AG04450 (cell line): ENCODE measurements at regions not wholly inside any gene's neighbourhood (a gene's known extent, or its start where the extent isn't known, plus 50 kb on each side); places are given as distances from the start of the nearest gene placed in this dataset.

ENCODE experiments used
- CTCF ChIA-PET: fragments of 300-600, 350-600 bp; formaldehyde crosslinking; extraction: SDS; loops from one replicate; lab custom pipeline; 2022; ENCODE audit warnings: antibody characterized with exemption, inconsistent platforms; lab: Charles Lee
- POLR2A ChIA-PET: fragments of 350-600 bp; formaldehyde crosslinking; extraction: SDS; loops from one replicate; lab custom pipeline; 2021; ENCODE audit warnings: antibody characterized with exemption, inconsistent platforms; lab: Yijun Ruan, JAX
- DNase-seq: peaks from one replicate; pipeline ENCODE4 v3.0.0-alpha.2; 2011; ENCODE audit warnings: low read depth, low spot score
- H3K27ac ChIP-seq: one replicate; pipeline ENCODE4 v1.5.1; 2012; ENCODE audit warnings: low read depth, low read length, control low read depth
- H3K27me3 ChIP-seq: one replicate; pipeline ENCODE4 v1.6.0; 2012; ENCODE audit warnings: low read length; ENCODE audit not compliant: control insufficient read depth, insufficient read depth
- H3K4me3 ChIP-seq: 2 replicates; pipeline ENCODE4 v1.5.1; 2011; ENCODE audit warnings: mild to moderate bottlenecking, low read depth, low read length, control low read depth
- H3K9me3 ChIP-seq: 2 replicates; pipeline ENCODE4 v1.5.1; 2012; ENCODE audit warnings: low read length; ENCODE audit not compliant: control insufficient read depth, insufficient read depth
- CTCF ChIP-seq: IDR thresholded peaks from 2 replicates; pipeline ENCODE4 v1.5.1; 2011; ENCODE audit warnings: low read depth, low read length, control low read depth, inconsistent platforms

- POLR2A ChIA-PET, result no interaction called here
- no peak for DNase-seq
- TF ChIP-seq CTCF, result no peak
- Histone ChIP-seq H3K9me3 (peaks cover 24% of the 10 kb centered on the region), H3K27me3 (peaks cover 21% of the 10 kb centered on the region), H3K4me3 (no peak overlapping the region), H3K27ac (no peak overlapping the region)
- CTCF ChIA-PET, result no interaction called here
Observed at GRCh38 chr14:101182476-101182875, 279.0 kb upstream of the RTL1 start.

GRCh38 chr14:101183376-101184103 lies 280.0 kb upstream of the RTL1 start:
- TF ChIP-seq CTCF, result peak; percentile 39
- ChIA-PET POLR2A (no interaction called here), CTCF (interaction anchor here (0.6 to 0.7 kb wide), 3 partner anchors 104 to 414 kb away, joined by 4 to 7 read pairs (median 4); no protein-coding TSS in a partner anchor)
- no peak overlapping the region for H3K4me3 ChIP-seq
- H3K27me3 ChIP-seq, result peaks cover 24% of the 10 kb centered on the region
- peaks cover 24% of the 10 kb centered on the region for H3K9me3 ChIP-seq
- no peak overlapping the region for H3K27ac ChIP-seq
- no peak for DNase-seq

GRCh38 chr14:101184104-101184455 lies 280.6 kb upstream of the RTL1 start:
- no peak overlapping the region for H3K27ac ChIP-seq
- H3K27me3 ChIP-seq, result peaks cover 24% of the 10 kb centered on the region
- H3K4me3 ChIP-seq, result no peak overlapping the region
- H3K9me3 ChIP-seq, result peaks cover 24% of the 10 kb centered on the region
- ChIA-PET CTCF (no interaction called here), POLR2A (no interaction called here)
- no peak for DNase-seq
- TF ChIP-seq CTCF, result no peak

- Histone ChIP-seq H3K4me3 (no peak overlapping the region), H3K9me3 (peaks cover 23% of the 10 kb centered on the region), H3K27me3 (peaks cover 24% of the 10 kb centered on the region), H3K27ac (no peak overlapping the region)
- CTCF ChIA-PET, result no interaction called here
- POLR2A ChIA-PET, result no interaction called here
- TF ChIP-seq CTCF, result no peak
- no peak for DNase-seq
Observed at GRCh38 chr14:101184572-101184971, 281.1 kb upstream of the RTL1 start.

GRCh38 chr14:101185073-101185835 lies 281.7 kb upstream of the RTL1 start:
- ChIA-PET CTCF (no interaction called here), POLR2A (no interaction called here)
- Histone ChIP-seq H3K9me3 (peaks cover 16% of the 10 kb centered on the region), H3K27ac (no peak overlapping the region), H3K4me3 (no peak overlapping the region), H3K27me3 (peaks cover 24% of the 10 kb centered on the region)
- DNase-seq, result no peak
- no peak for TF ChIP-seq CTCF
